ENCODE measurements at regions not wholly inside any gene's neighbourhood (a gene's known extent, or its start where the extent isn't known, plus 50 kb on each side); places are given as distances from the start of the nearest gene placed in this dataset.
"Not testable (repeated sequence)": the region's sequence is repeated elsewhere in the genome, so short reads cannot be mapped to it uniquely, and the experiment has no call there.

DNA sequence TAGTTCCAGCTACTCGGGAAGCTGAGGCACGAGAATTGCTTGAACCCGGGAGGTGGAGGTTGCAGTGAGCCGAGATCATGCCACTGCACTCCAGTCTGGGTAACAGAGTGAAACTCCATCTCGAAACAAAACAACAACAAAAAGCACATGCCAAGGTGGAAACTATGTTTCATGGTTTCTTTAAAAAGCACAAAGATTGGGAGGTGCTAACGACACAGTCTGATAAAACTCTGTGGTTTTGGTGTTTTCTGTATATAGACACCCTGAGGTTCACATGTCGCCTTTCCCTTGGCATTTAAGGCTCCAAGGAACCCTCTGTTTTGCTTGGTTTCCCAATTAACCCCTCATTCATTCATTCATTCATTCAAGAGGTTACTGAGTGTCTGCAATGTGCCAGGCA is 253.4 kb upstream of the SULF2 start:
- no peak overlapping the region for H3K4me2 ChIP-seq (ENCODE audit: insufficient read depth, low read length)
- H3K4me1 ChIP-seq (ENCODE audit: insufficient read depth, low read length) = no peaks in the 10 kb centered on the region
- no peak overlapping the region for H3K27ac ChIP-seq (ENCODE audit: low read depth, low read length)
- H3K9me3 ChIP-seq (ENCODE audit: low read depth, low read length) = no peaks in the 10 kb centered on the region
- no peaks in the 10 kb centered on the region for H4K20me1 ChIP-seq (ENCODE audit: insufficient read depth, low read length)
- no peaks in the 10 kb centered on the region for H3K36me3 ChIP-seq (ENCODE audit: insufficient read depth, low read length)
- H3K79me2 ChIP-seq (ENCODE audit: insufficient read depth, low read length) = no peaks in the 10 kb centered on the region
- H3K27me3 ChIP-seq (ENCODE audit: insufficient read depth, low read length) = no peaks in the 10 kb centered on the region
- TF ChIP-seq CTCF (IDR thresholded peaks at IDR 0.05; ENCODE audit: extremely low read depth, low read depth, low read length) = no peak
- H2AFZ ChIP-seq (ENCODE audit: low read length) = no peak overlapping the region
- no peak overlapping the region for H3K4me3 ChIP-seq (ENCODE audit: insufficient read depth, low read length)
- no peak for DNase-seq (ENCODE audit: insufficient read length, low spot score, missing footprints)

GRCh38 chr20:48037798-48038197 is 252.5 kb upstream of the SULF2 start:
- H3K4me2 ChIP-seq (ENCODE audit: insufficient read depth, low read length); H3K4me1 ChIP-seq (ENCODE audit: insufficient read depth, low read length); H3K4me3 ChIP-seq (ENCODE audit: insufficient read depth, low read length); H3K9me3 ChIP-seq (ENCODE audit: low read depth, low read length); H2AFZ ChIP-seq (ENCODE audit: low read length); H3K79me2 ChIP-seq (ENCODE audit: insufficient read depth, low read length); DNase-seq (ENCODE audit: insufficient read length, low spot score, missing footprints); H3K27me3 ChIP-seq (ENCODE audit: insufficient read depth, low read length); H3K27ac ChIP-seq (ENCODE audit: low read depth, low read length); H4K20me1 ChIP-seq (ENCODE audit: insufficient read depth, low read length); H3K36me3 ChIP-seq (ENCODE audit: insufficient read depth, low read length): not testable (repeated sequence)

GRCh38 chr20:48035961-48036731 is 250.9 kb upstream of the SULF2 start:
- no peak for TF ChIP-seq CTCF (IDR thresholded peaks at IDR 0.05; ENCODE audit: extremely low read depth, low read depth, low read length)
- no peak for DNase-seq (ENCODE audit: insufficient read length, low spot score, missing footprints)
- no peak overlapping the region for H3K4me2 ChIP-seq (ENCODE audit: insufficient read depth, low read length)

DNA sequence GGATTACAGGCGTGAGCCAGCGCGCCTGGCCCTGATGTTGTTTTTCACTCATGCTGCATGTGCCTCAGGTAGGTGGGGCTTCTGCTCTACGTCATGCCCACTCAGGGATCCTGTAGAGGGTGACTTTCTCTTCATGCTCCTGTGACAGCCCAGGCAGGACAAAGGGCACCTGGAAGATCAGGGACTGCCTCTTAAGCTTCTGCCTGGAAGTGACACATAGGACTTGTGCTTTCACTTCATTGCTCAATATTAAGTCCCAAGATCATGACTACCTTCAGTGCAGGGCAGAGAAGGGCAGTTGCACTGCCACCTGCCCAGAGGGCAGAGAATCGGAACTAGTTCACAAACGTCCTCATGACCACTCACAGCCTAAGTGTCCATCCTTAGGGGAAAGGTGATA is 249.5 kb upstream of the SULF2 start:
- H3K9me3 ChIP-seq (ENCODE audit: low read depth, low read length) = no peaks in the 10 kb centered on the region
- no peak overlapping the region for H3K4me2 ChIP-seq (ENCODE audit: insufficient read depth, low read length)
- no peaks in the 10 kb centered on the region for H3K27me3 ChIP-seq (ENCODE audit: insufficient read depth, low read length)
- no peak overlapping the region for H2AFZ ChIP-seq (ENCODE audit: low read length)
- DNase-seq (ENCODE audit: insufficient read length, low spot score, missing footprints) = no peak
- no peak overlapping the region for H3K4me3 ChIP-seq (ENCODE audit: insufficient read depth, low read length)
- no peak for TF ChIP-seq CTCF (IDR thresholded peaks at IDR 0.05; ENCODE audit: extremely low read depth, low read depth, low read length)
- no peak overlapping the region for H3K27ac ChIP-seq (ENCODE audit: low read depth, low read length)
- no peaks in the 10 kb centered on the region for H3K36me3 ChIP-seq (ENCODE audit: insufficient read depth, low read length)
- no peaks in the 10 kb centered on the region for H3K79me2 ChIP-seq (ENCODE audit: insufficient read depth, low read length)
- no peaks in the 10 kb centered on the region for H4K20me1 ChIP-seq (ENCODE audit: insufficient read depth, low read length)
- no peaks in the 10 kb centered on the region for H3K4me1 ChIP-seq (ENCODE audit: insufficient read depth, low read length)

More at GRCh38 chr20:48035961-48036731, 250.9 kb upstream of the SULF2 start:
- Histone ChIP-seq H3K4me1 (ENCODE audit: insufficient read depth, low read length) (no peaks in the 10 kb centered on the region), H3K4me3 (ENCODE audit: insufficient read depth, low read length) (no peak overlapping the region), H3K36me3 (ENCODE audit: insufficient read depth, low read length) (no peaks in the 10 kb centered on the region), H4K20me1 (ENCODE audit: insufficient read depth, low read length) (no peaks in the 10 kb centered on the region), H2AFZ (ENCODE audit: low read length) (no peak overlapping the region), H3K27me3 (ENCODE audit: insufficient read depth, low read length) (no peaks in the 10 kb centered on the region), H3K79me2 (ENCODE audit: insufficient read depth, low read length) (no peaks in the 10 kb centered on the region), H3K9me3 (ENCODE audit: low read depth, low read length) (no peaks in the 10 kb centered on the region), H3K27ac (ENCODE audit: low read depth, low read length) (no peak overlapping the region)

GRCh38 chr20:48033005-48033404 is 247.7 kb upstream of the SULF2 start:
- not testable (repeated sequence) for H3K27me3 ChIP-seq (ENCODE audit: insufficient read depth, low read length); H3K36me3 ChIP-seq (ENCODE audit: insufficient read depth, low read length); H3K4me1 ChIP-seq (ENCODE audit: insufficient read depth, low read length); H3K4me3 ChIP-seq (ENCODE audit: insufficient read depth, low read length); H3K27ac ChIP-seq (ENCODE audit: low read depth, low read length); H2AFZ ChIP-seq (ENCODE audit: low read length); H3K9me3 ChIP-seq (ENCODE audit: low read depth, low read length); H3K79me2 ChIP-seq (ENCODE audit: insufficient read depth, low read length); H3K4me2 ChIP-seq (ENCODE audit: insufficient read depth, low read length); DNase-seq (ENCODE audit: insufficient read length, low spot score, missing footprints); H4K20me1 ChIP-seq (ENCODE audit: insufficient read depth, low read length)

Data from osteoblast (primary cell).